ENCODE measurements at regions not wholly inside any gene's neighbourhood (a gene's known extent, or its start where the extent isn't known, plus 50 kb on each side); places are given as distances from the start of the nearest gene placed in this dataset.

- Histone ChIP-seq H3K4me1 (ENCODE audit: insufficient read depth, low read length, poor library complexity, severe bottlenecking) (no peaks in the 10 kb centered on the region), H3F3A (ENCODE audit: low read depth) (no peaks in the 10 kb centered on the region), H3K4me3 (ENCODE audit: low read length, poor library complexity, severe bottlenecking) (no peak overlapping the region), H2AFZ (ENCODE audit: low read length) (no peak overlapping the region), H4K20me1 (ENCODE audit: insufficient read depth, low read length, poor library complexity, severe bottlenecking) (no peaks in the 10 kb centered on the region), H3K79me2 (ENCODE audit: insufficient read depth, low read length) (no peaks in the 10 kb centered on the region), H3K27me3 (ENCODE audit: insufficient read depth, low read length, poor library complexity, severe bottlenecking) (no peaks in the 10 kb centered on the region), H3K9ac (ENCODE audit: low read depth, low read length, poor library complexity, severe bottlenecking) (no peak overlapping the region), H3K4me2 (ENCODE audit: low read depth, low read length, poor library complexity, severe bottlenecking) (no peak overlapping the region), H3K36me3 (ENCODE audit: insufficient read depth, low read length) (no peaks in the 10 kb centered on the region), H3K9me2 (replicated peaks; ENCODE audit: low read depth, low read length) (no peaks in the 10 kb centered on the region), H3K9me3 (ENCODE audit: insufficient read depth, low read depth, low read length) (no peaks in the 10 kb centered on the region)
- no peak for TF ChIP-seq CTCF (conservative IDR thresholded peaks at IDR 0.05; ENCODE audit: low read length)
- no peak for TF ChIP-seq EZH2phosphoT487 (IDR thresholded peaks at IDR 0.05; ENCODE audit: borderline replicate concordance)
Measured at GRCh38 chr10:7077880-7078279, 333.0 kb downstream of the SFMBT2 start.

- Histone ChIP-seq H3K9ac (ENCODE audit: low read depth, low read length, poor library complexity, severe bottlenecking) (no peak overlapping the region), H3F3A (ENCODE audit: low read depth) (no peaks in the 10 kb centered on the region), H3K9me2 (replicated peaks; ENCODE audit: low read depth, low read length) (no peaks in the 10 kb centered on the region), H3K27me3 (ENCODE audit: insufficient read depth, low read length, poor library complexity, severe bottlenecking) (no peaks in the 10 kb centered on the region), H3K4me2 (ENCODE audit: low read depth, low read length, poor library complexity, severe bottlenecking) (no peak overlapping the region), H3K4me3 (ENCODE audit: low read length, poor library complexity, severe bottlenecking) (no peak overlapping the region), H2AFZ (ENCODE audit: low read length) (no peak overlapping the region), H3K9me3 (ENCODE audit: insufficient read depth, low read depth, low read length) (no peaks in the 10 kb centered on the region; the same call in 1 of the 2 replicates), H3K4me1 (ENCODE audit: insufficient read depth, low read length, poor library complexity, severe bottlenecking) (peaks cover 6% of the 10 kb centered on the region), H4K20me1 (ENCODE audit: insufficient read depth, low read length, poor library complexity, severe bottlenecking) (no peaks in the 10 kb centered on the region), H3K79me2 (ENCODE audit: insufficient read depth, low read length) (no peaks in the 10 kb centered on the region), H3K36me3 (ENCODE audit: insufficient read depth, low read length) (no peaks in the 10 kb centered on the region)
- TF ChIP-seq CTCF (conservative IDR thresholded peaks at IDR 0.05; ENCODE audit: low read length) (no peak), EZH2phosphoT487 (IDR thresholded peaks at IDR 0.05; ENCODE audit: borderline replicate concordance) (no peak)
Measured at GRCh38 chr10:7075851-7076250, 335.0 kb downstream of the SFMBT2 start.

GRCh38 chr10:7075110-7075509 lies 335.7 kb downstream of the SFMBT2 start:
- Histone ChIP-seq H3F3A (ENCODE audit: low read depth) (no peaks in the 10 kb centered on the region), H3K79me2 (ENCODE audit: insufficient read depth, low read length) (no peaks in the 10 kb centered on the region), H3K4me1 (ENCODE audit: insufficient read depth, low read length, poor library complexity, severe bottlenecking) (peaks cover 6% of the 10 kb centered on the region), H3K4me3 (ENCODE audit: low read length, poor library complexity, severe bottlenecking) (no peak overlapping the region), H3K27me3 (ENCODE audit: insufficient read depth, low read length, poor library complexity, severe bottlenecking) (no peaks in the 10 kb centered on the region), H4K20me1 (ENCODE audit: insufficient read depth, low read length, poor library complexity, severe bottlenecking) (no peaks in the 10 kb centered on the region), H3K4me2 (ENCODE audit: low read depth, low read length, poor library complexity, severe bottlenecking) (no peak overlapping the region), H3K36me3 (ENCODE audit: insufficient read depth, low read length) (no peaks in the 10 kb centered on the region), H2AFZ (ENCODE audit: low read length) (no peak overlapping the region), H3K9me2 (replicated peaks; ENCODE audit: low read depth, low read length) (no peaks in the 10 kb centered on the region), H3K9me3 (ENCODE audit: insufficient read depth, low read depth, low read length) (no peaks in the 10 kb centered on the region; the same call in 1 of the 2 replicates), H3K9ac (ENCODE audit: low read depth, low read length, poor library complexity, severe bottlenecking) (no peak overlapping the region)
- TF ChIP-seq CTCF (conservative IDR thresholded peaks at IDR 0.05; ENCODE audit: low read length), result no peak

All from Loucy (cell line).